NCI-H345 treated with DMSO at 0.1 percent for 48 hours (cell line): ENCODE measurements at regions not wholly inside any gene's neighbourhood (a gene's known extent, or its start where the extent isn't known, plus 50 kb on each side); places are given as distances from the start of the nearest gene placed in this dataset.

Experiments
- DNase-seq: peaks from one replicate; lab custom pipeline; 2025; ENCODE audit not compliant: unreplicated experiment; lab: John Stamatoyannopoulos, UW

- no peak for DNase-seq
Observed at GRCh38 chr7:47047384-47047783, 534.5 kb downstream of the TNS3 start.

- no peak for DNase-seq
Observed at GRCh38 chr7:47046949-47047348, 535.0 kb downstream of the TNS3 start.

GRCh38 chr7:47045207-47046051, 536.5 kb downstream of the TNS3 start:
- DNase-seq: no peak

GRCh38 chr7:47044625-47045024, 537.3 kb downstream of the TNS3 start:
- DNase-seq: no peak

- DNase-seq: no peak
Observed at GRCh38 chr7:47043304-47043703, 538.6 kb downstream of the TNS3 start.

GRCh38 chr7:47042669-47043068, 539.2 kb downstream of the TNS3 start:
- DNase-seq: no peak

- no peak for DNase-seq
Observed at GRCh38 chr7:47040795-47041347, 541.0 kb downstream of the TNS3 start.

- no peak for DNase-seq
Observed at GRCh38 chr7:47039904-47040303, 542.0 kb downstream of the TNS3 start.

GRCh38 chr7:47039089-47039648, 542.7 kb downstream of the TNS3 start:
- no peak for DNase-seq

- DNase-seq: no peak
Observed at GRCh38 chr7:47038621-47039020, 543.3 kb downstream of the TNS3 start.

GRCh38 chr7:47037607-47038006, 544.3 kb downstream of the TNS3 start:
- DNase-seq: no peak

GRCh38 chr7:47036909-47037308, 545.0 kb downstream of the TNS3 start:
- DNase-seq: no peak

- DNase-seq: no peak
Observed at GRCh38 chr7:47035522-47035921, 546.4 kb downstream of the TNS3 start.

GRCh38 chr7:47034180-47034579, 547.7 kb downstream of the TNS3 start:
- no peak for DNase-seq

GRCh38 chr7:47032536-47032908, 549.4 kb downstream of the TNS3 start:
- DNase-seq: no peak

- no peak for DNase-seq
Observed at GRCh38 chr7:47031786-47032535, 550.0 kb downstream of the TNS3 start.

- DNase-seq: no peak
Observed at GRCh38 chr7:47028284-47028683, 553.6 kb downstream of the TNS3 start.

- DNase-seq: no peak
Observed at GRCh38 chr7:47027695-47028240, 554.1 kb downstream of the TNS3 start.

- no peak for DNase-seq
Observed at GRCh38 chr7:47026780-47027361, 555.0 kb downstream of the TNS3 start.

GRCh38 chr7:47024991-47025390, 556.9 kb downstream of the TNS3 start:
- no peak for DNase-seq

GRCh38 chr7:47008461-47008860, 573.5 kb downstream of the TNS3 start:
- DNase-seq: no peak
